HG03457 (cell line): ENCODE measurements at regions not wholly inside any gene's neighbourhood (a gene's known extent, or its start where the extent isn't known, plus 50 kb on each side); places are given as distances from the start of the nearest gene placed in this dataset.
A peak's percentile ranks its signal among the peaks of the same experiment; 100 is the strongest.
"Not testable (repeated sequence)": the region's sequence is repeated elsewhere in the genome, so short reads cannot be mapped to it uniquely, and the experiment has no call there.

ENCODE experiments used
- ATAC-seq: cut with Tn5 transposase; IDR thresholded peaks from one replicate; pipeline ENCODE4 v1.9.1; 2021; ENCODE audit warnings: moderate number of reproducible peaks; ENCODE audit not compliant: unreplicated experiment

- no peak for ATAC-seq
Measured at GRCh38 chr1:221023482-221023881, 144.2 kb downstream of the HLX start.

- ATAC-seq = no peak
Measured at GRCh38 chr1:221025501-221025900, 146.3 kb downstream of the HLX start.

- no peak for ATAC-seq
Measured at GRCh38 chr1:221025956-221026355, 146.7 kb downstream of the HLX start.

- ATAC-seq = no peak
Measured at GRCh38 chr1:221029981-221030649, 150.9 kb downstream of the HLX start.

- no peak for ATAC-seq
Measured at GRCh38 chr1:221030990-221031389, 151.7 kb downstream of the HLX start.

- no peak for ATAC-seq
Measured at GRCh38 chr1:221031458-221032203, 152.4 kb downstream of the HLX start.

GRCh38 chr1:221032204-221032585 lies 153.0 kb downstream of the HLX start:
- ATAC-seq = no peak

GRCh38 chr1:221032637-221033280 lies 153.5 kb downstream of the HLX start:
- ATAC-seq = no peak

- no peak for ATAC-seq
Measured at GRCh38 chr1:221035662-221036153, 156.5 kb downstream of the HLX start.

- no peak for ATAC-seq
Measured at GRCh38 chr1:221039616-221040015, 160.4 kb downstream of the HLX start.

- no peak for ATAC-seq
Measured at GRCh38 chr1:221040101-221040500, 160.9 kb downstream of the HLX start.

- ATAC-seq = no peak
Measured at GRCh38 chr1:221040691-221041285, 161.5 kb downstream of the HLX start.

- no peak for ATAC-seq
Measured at GRCh38 chr1:221044538-221044937, 165.3 kb downstream of the HLX start.

- no peak for ATAC-seq
Measured at GRCh38 chr1:221045151-221045550, 165.9 kb downstream of the HLX start.

GRCh38 chr1:221045842-221046831 lies 166.9 kb downstream of the HLX start:
- peak; percentile 94 for ATAC-seq

- not testable (repeated sequence) for ATAC-seq
Measured at GRCh38 chr1:221051391-221051790, 172.1 kb downstream of the HLX start.

- ATAC-seq = no peak
Measured at GRCh38 chr1:221053889-221054288, 174.6 kb downstream of the HLX start.

GRCh38 chr1:221059506-221059905 lies 180.3 kb downstream of the HLX start:
- no peak for ATAC-seq

- ATAC-seq = no peak
Measured at GRCh38 chr1:221063651-221064050, 184.4 kb downstream of the HLX start.

- ATAC-seq = no peak
Measured at GRCh38 chr1:221066351-221067001, 187.2 kb downstream of the HLX start.
